ENCODE measurements at regions not wholly inside any gene's neighbourhood (a gene's known extent, or its start where the extent isn't known, plus 50 kb on each side); places are given as distances from the start of the nearest gene placed in this dataset.

GRCh38 chr2:41413813-41414485, 633.9 kb upstream of the PKDCC start:
- TF ChIP-seq CTCF (IDR thresholded peaks at IDR 0.05), result no peak
- TF ChIP-seq EZH2phosphoT487 (IDR thresholded peaks at IDR 0.05), result no peak

Measured in neural progenitor cell (in vitro differentiated cells).